K562 (cell line): ENCODE measurements at regions not wholly inside any gene's neighbourhood (a gene's known extent, or its start where the extent isn't known, plus 50 kb on each side); places are given as distances from the start of the nearest gene placed in this dataset.
A peak's percentile ranks its signal among the peaks of the same experiment; 100 is the strongest.

Experiments
- ATF2 ChIP-seq: sonication (generic); formaldehyde crosslinking; IDR thresholded peaks from 2 replicates; pipeline ENCODE4 v1.8.1; 2022; ENCODE audit warnings: missing genetic modification reagents
- CREBBP ChIP-seq: IDR thresholded peaks from one replicate; pipeline ENCODE4 v1.6.1; 2012; ENCODE audit warnings: low read depth, mild to moderate bottlenecking, control low read depth, inconsistent platforms, low read length
- ELF2 ChIP-seq: fragments of 250-450 bp; sonication (Bioruptor Pico); IDR thresholded peaks from 2 replicates; pipeline ENCODE4 v1.5.0; 2021; ENCODE audit warnings: mild to moderate bottlenecking
- FOXA1 ChIP-seq: fragments of 450-650 bp; IDR thresholded peaks from 2 replicates; pipeline ENCODE4 v1.6.1; 2016; ENCODE audit warnings: mild to moderate bottlenecking, borderline replicate concordance
- FOXK2 ChIP-seq, 2 experiments: fragments of 450-650 bp; IDR thresholded peaks in 1 of 2; conservative IDR thresholded peaks in 1 of 2; 2 replicates each; pipeline ENCODE4 v1.6.1; 2016; ENCODE audit warnings: low read depth in 2 of 2, mild to moderate bottlenecking in 1 of 2
- FOXP1 ChIP-seq: sonication (generic); formaldehyde crosslinking; IDR thresholded peaks from 2 replicates; pipeline ENCODE4 v1.8.0; 2022; ENCODE audit warnings: mild to moderate bottlenecking, missing genetic modification reagents
- GATAD2B ChIP-seq: fragments of 450-650 bp; IDR thresholded peaks from 2 replicates; pipeline ENCODE4 v1.6.1; 2017; ENCODE audit warnings: mild to moderate bottlenecking, borderline replicate concordance
- HMG20B ChIP-seq: fragments of 250-450 bp; sonication (Bioruptor Pico); IDR thresholded peaks from 2 replicates; pipeline ENCODE4 v1.5.0; 2021; ENCODE audit warnings: mild to moderate bottlenecking
- KAT7 ChIP-seq: sonication (generic); formaldehyde crosslinking; IDR thresholded peaks from 2 replicates; pipeline ENCODE4 v1.8.0; 2022; ENCODE audit warnings: missing genetic modification reagents, mild to moderate bottlenecking, borderline replicate concordance
- LEF1 ChIP-seq: fragments of 450-650 bp; IDR thresholded peaks from 2 replicates; pipeline ENCODE4 v1.6.1; 2016; ENCODE audit warnings: mild to moderate bottlenecking
- MTF1 ChIP-seq: fragments of 250-450 bp; sonication (Bioruptor Pico); IDR thresholded peaks from 2 replicates; pipeline ENCODE4 v1.9.0; 2021; ENCODE audit warnings: moderate library complexity, mild to moderate bottlenecking, inconsistent platforms, borderline replicate concordance
- NBN ChIP-seq: fragments of 450-650 bp; IDR thresholded peaks from 2 replicates; pipeline ENCODE4 v1.6.1; 2016; ENCODE audit warnings: low read depth, mild to moderate bottlenecking
- NFIC ChIP-seq: fragments of 450-650 bp; IDR thresholded peaks from 2 replicates; pipeline ENCODE4 v1.6.1; 2017; ENCODE audit warnings: mild to moderate bottlenecking, inconsistent platforms
- OTX1 ChIP-seq: fragments of 450-650 bp; formaldehyde crosslinking; IDR thresholded peaks from 2 replicates; pipeline ENCODE4 v1.4.0; 2022; ENCODE audit warnings: mild to moderate bottlenecking
- PHF8 ChIP-seq: fragments of 200-600 bp; sonication (generic); IDR thresholded peaks from 2 replicates; pipeline ENCODE4 v1.6.1; 2012; ENCODE audit warnings: mixed run types, mild to moderate bottlenecking, inconsistent platforms, low read length, moderate library complexity, borderline replicate concordance
- RAD21 ChIP-seq, 2 experiments: fragments of 250-450 bp in 1 of 2; fragments of 450-650 bp in 1 of 2; sonication (Bioruptor Pico) in 1 of 2; formaldehyde crosslinking in 1 of 2; IDR thresholded peaks in 1 of 2; conservative IDR thresholded peaks in 1 of 2; 2 replicates each; pipeline versions ENCODE4 v1.4.0 to v1.8.0; 2020 to 2022; ENCODE audit warnings: mild to moderate bottlenecking in 2 of 2, moderate library complexity in 1 of 2
- RNF2 ChIP-seq: sonication (generic); IDR thresholded peaks from 2 replicates; pipeline ENCODE4 v1.6.1; 2016
- STAT5A ChIP-seq: IDR thresholded peaks from 2 replicates; pipeline ENCODE4 v1.6.1; 2012; ENCODE audit warnings: low read length, inconsistent platforms, borderline replicate concordance
- ZFP91 ChIP-seq: sonication (generic); formaldehyde crosslinking; IDR thresholded peaks from 2 replicates; pipeline ENCODE4 v1.8.0; 2022; ENCODE audit warnings: mild to moderate bottlenecking, missing genetic modification reagents
- ZNF143 ChIP-seq: sonication (generic); formaldehyde crosslinking; IDR thresholded peaks from 2 replicates; pipeline ENCODE4 v1.9.0; 2022; ENCODE audit warnings: mild to moderate bottlenecking, missing genetic modification reagents
- ZNF282 ChIP-seq: sonication (generic); formaldehyde crosslinking; IDR thresholded peaks from 2 replicates; pipeline ENCODE4 v1.8.1; 2023; ENCODE audit warnings: missing genetic modification reagents
- ZNF449 ChIP-seq: fragments of 250-450 bp; sonication (Bioruptor Pico); IDR thresholded peaks from 2 replicates; pipeline ENCODE4 v1.8.0; 2022; ENCODE audit warnings: moderate library complexity, mild to moderate bottlenecking, inconsistent platforms
- ZNF507 ChIP-seq: conservative IDR thresholded peaks from 2 replicates; pipeline ENCODE4 v1.6.1; 2017; ENCODE audit warnings: missing genetic modification characterization, missing compliant biosample characterization
- TF ChIP-seq, protein P1 (sequence below): fragments of 450-650 bp; IDR thresholded peaks from 2 replicates; pipeline ENCODE4 v1.6.1; 2017; ENCODE audit warnings: mild to moderate bottlenecking, moderate library complexity
- TF ChIP-seq, protein P2 (sequence below): IDR thresholded peaks from 2 replicates; pipeline ENCODE4 v1.6.1; 2011; ENCODE audit not compliant: insufficient read length; ENCODE audit errors: extremely low read depth

DNA sequence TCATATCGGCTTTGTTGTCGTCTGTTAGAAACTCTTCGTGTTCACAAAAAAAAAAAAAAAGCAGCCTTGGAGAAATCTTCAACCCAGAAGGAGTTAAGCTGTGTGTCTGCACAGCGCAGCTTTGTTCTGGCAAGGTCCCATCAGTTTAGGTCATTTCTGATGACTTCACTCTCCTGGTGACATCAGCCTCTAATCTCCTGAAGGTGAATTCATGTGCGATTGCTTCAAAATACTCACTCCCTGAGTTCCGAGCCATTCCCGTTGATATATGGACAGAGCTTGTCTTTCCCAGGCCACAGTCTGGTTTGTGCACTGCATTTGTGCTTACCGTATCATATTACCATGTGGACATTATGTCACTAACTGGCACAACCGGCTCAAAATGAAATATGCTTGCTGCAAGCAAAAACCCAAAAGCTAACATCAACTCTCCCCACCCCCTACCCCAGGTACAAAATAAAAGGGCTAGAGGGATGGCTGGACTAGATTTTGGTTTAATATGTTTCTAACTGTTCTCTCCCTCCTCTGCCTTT, 342.4 kb downstream of the KCNRG start (continued):
- TF ChIP-seq, protein P1, sequence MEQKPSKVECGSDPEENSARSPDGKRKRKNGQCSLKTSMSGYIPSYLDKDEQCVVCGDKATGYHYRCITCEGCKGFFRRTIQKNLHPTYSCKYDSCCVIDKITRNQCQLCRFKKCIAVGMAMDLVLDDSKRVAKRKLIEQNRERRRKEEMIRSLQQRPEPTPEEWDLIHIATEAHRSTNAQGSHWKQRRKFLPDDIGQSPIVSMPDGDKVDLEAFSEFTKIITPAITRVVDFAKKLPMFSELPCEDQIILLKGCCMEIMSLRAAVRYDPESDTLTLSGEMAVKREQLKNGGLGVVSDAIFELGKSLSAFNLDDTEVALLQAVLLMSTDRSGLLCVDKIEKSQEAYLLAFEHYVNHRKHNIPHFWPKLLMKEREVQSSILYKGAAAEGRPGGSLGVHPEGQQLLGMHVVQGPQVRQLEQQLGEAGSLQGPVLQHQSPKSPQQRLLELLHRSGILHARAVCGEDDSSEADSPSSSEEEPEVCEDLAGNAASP = no peak
- TF ChIP-seq GATAD2B = no peak
- no peak for TF ChIP-seq KAT7 (CRISPR knock-in tag)
- peak; percentile 37; the same call in 1 of the 2 replicates for TF ChIP-seq ATF2
- TF ChIP-seq PHF8 = no peak
- TF ChIP-seq ELF2 (CRISPR knock-in tag) = no peak
- peak; percentile 55 for TF ChIP-seq NFIC
- TF ChIP-seq MTF1 = no peak
- TF ChIP-seq LEF1 = peak; percentile 22; the same call in 1 of the 2 replicates
- no peak for TF ChIP-seq STAT5A
- TF ChIP-seq OTX1 (CRISPR knock-in tag) = no peak
- TF ChIP-seq, protein P2, sequence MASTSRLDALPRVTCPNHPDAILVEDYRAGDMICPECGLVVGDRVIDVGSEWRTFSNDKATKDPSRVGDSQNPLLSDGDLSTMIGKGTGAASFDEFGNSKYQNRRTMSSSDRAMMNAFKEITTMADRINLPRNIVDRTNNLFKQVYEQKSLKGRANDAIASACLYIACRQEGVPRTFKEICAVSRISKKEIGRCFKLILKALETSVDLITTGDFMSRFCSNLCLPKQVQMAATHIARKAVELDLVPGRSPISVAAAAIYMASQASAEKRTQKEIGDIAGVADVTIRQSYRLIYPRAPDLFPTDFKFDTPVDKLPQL = no peak
- no peak for TF ChIP-seq FOXP1 (CRISPR knock-in tag)
- no peak for TF ChIP-seq RAD21 (CRISPR knock-in tag; conservative IDR thresholded peaks at IDR 0.05 in 1 of 2, IDR thresholded peaks at IDR 0.05 in 1 of 2)
- TF ChIP-seq CREBBP = no peak
- TF ChIP-seq ZNF143 (CRISPR knock-in tag) = no peak
- no peak for TF ChIP-seq FOXA1
- no peak for TF ChIP-seq ZNF282 (CRISPR knock-in tag)
- no peak for TF ChIP-seq ZNF449 (CRISPR knock-in tag)
- no peak for TF ChIP-seq ZNF507
- TF ChIP-seq ZFP91 (CRISPR knock-in tag) = no peak
- TF ChIP-seq RNF2 = no peak
- no peak for TF ChIP-seq HMG20B (CRISPR knock-in tag)
- peak in 1 of 2 experiments; percentile 38; a peak in 1 of 4 replicates for TF ChIP-seq FOXK2 (conservative IDR thresholded peaks at IDR 0.05 in 1 of 2, IDR thresholded peaks at IDR 0.05 in 1 of 2; ENCODE audit: low read depth in 2 of 2)
- TF ChIP-seq NBN = no peak
